ENCODE measurements at regions not wholly inside any gene's neighbourhood (a gene's known extent, or its start where the extent isn't known, plus 50 kb on each side); places are given as distances from the start of the nearest gene placed in this dataset.

DNA sequence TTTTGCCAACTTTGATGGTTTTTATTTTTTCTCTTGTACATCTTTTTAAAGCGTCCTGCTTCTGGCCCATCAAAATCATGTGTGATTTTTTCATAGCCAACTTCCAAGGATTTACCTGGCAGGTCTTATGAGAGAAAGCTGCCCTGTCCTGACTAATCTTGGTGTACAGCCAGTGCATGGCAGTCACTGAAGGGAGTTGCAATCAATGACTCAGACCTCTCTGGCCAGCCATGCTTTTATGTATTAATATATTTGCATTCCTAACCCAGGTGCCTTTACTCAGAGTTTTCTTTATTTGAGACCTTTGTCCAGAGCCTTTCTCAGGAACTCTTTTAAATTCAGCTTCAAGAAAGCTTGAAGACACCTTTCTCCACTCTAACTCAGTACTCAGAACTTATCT, 691.5 kb upstream of the HTR2C start:
- CTCF ChIA-PET (ENCODE audit: low intra/inter-chr PET ratio, low total read pairs): no interaction called here
- WGBS (ENCODE audit: low lambda C conversion rate): 0% methylated on average over 1 of the region's 1 CpG
- POLR2A ChIA-PET: no interaction called here
- TF ChIP-seq KLF6 (CRISPR knock-in tag; IDR thresholded peaks at IDR 0.05): no peak
- no peak for TF ChIP-seq ZNF430 (CRISPR knock-in tag; IDR thresholded peaks at IDR 0.05)
- TF ChIP-seq, protein P1, sequence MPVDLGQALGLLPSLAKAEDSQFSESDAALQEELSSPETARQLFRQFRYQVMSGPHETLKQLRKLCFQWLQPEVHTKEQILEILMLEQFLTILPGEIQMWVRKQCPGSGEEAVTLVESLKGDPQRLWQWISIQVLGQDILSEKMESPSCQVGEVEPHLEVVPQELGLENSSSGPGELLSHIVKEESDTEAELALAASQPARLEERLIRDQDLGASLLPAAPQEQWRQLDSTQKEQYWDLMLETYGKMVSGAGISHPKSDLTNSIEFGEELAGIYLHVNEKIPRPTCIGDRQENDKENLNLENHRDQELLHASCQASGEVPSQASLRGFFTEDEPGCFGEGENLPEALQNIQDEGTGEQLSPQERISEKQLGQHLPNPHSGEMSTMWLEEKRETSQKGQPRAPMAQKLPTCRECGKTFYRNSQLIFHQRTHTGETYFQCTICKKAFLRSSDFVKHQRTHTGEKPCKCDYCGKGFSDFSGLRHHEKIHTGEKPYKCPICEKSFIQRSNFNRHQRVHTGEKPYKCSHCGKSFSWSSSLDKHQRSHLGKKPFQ (CRISPR knock-in tag; IDR thresholded peaks at IDR 0.05; ENCODE audit: insufficient replicate concordance): no peak
- TF ChIP-seq ZNF441 (CRISPR knock-in tag; IDR thresholded peaks at IDR 0.05; ENCODE audit: borderline replicate concordance): no peak
- no peak for TF ChIP-seq ZBTB7B (CRISPR knock-in tag; IDR thresholded peaks at IDR 0.05)
- no peak for TF ChIP-seq GMEB2 (CRISPR knock-in tag; IDR thresholded peaks at IDR 0.05; ENCODE audit: low read depth)
- no peak for TF ChIP-seq STAG1 (CRISPR knock-in tag; IDR thresholded peaks at IDR 0.05)
- no peak for TF ChIP-seq ZNF329 (CRISPR knock-in tag; IDR thresholded peaks at IDR 0.05; ENCODE audit: low read depth)
- no peak for TF ChIP-seq MED1 (CRISPR knock-in tag; IDR thresholded peaks at IDR 0.05)
- no peak for TF ChIP-seq KDM4B (CRISPR knock-in tag; IDR thresholded peaks at IDR 0.05)
- no peak for TF ChIP-seq ZBTB38 (CRISPR knock-in tag; IDR thresholded peaks at IDR 0.05)
- ATAC-seq: no peak
- Histone ChIP-seq H3K36me3 (replicated peaks in 1 of 2; ENCODE audit: control insufficient read depth in 1 of 2, insufficient read depth in 2 of 2, low read length in 2 of 2) (no peaks in the 10 kb centered on the region), H3K4me1 (ENCODE audit: insufficient read depth, low read length) (no peaks in the 10 kb centered on the region), H2AFZ (ENCODE audit: low read length) (no peak overlapping the region), H3K27me3 (ENCODE audit: control insufficient read depth in 1 of 2, insufficient read depth in 2 of 2, low read length in 2 of 2) (no peaks in the 10 kb centered on the region; a peak in 1 of 5 replicates), H3K9me3 (ENCODE audit: low read length) (no peaks in the 10 kb centered on the region), H3K9ac (ENCODE audit: insufficient read depth, low read depth, low read length) (no peak overlapping the region), H3K4me2 (ENCODE audit: low read depth, low read length) (no peak overlapping the region), H3K79me2 (ENCODE audit: insufficient read depth, low read length) (no peaks in the 10 kb centered on the region), H4K20me1 (ENCODE audit: insufficient read depth, low read length) (no peaks in the 10 kb centered on the region), H3K27ac (ENCODE audit: extremely low read length, insufficient read depth, low read length) (no peak overlapping the region), H3K4me3 (replicated peaks in 1 of 3; ENCODE audit: insufficient read depth in 1 of 3, low read depth in 2 of 3, low read length in 3 of 3) (no peak overlapping the region)
- intact Hi-C loops (cut with micrococcal nuclease; ENCODE audit: unreplicated experiment): no loop called here
- BruUV-seq (replicated peaks): no TSS peak
- DNase-seq (ENCODE audit: low spot score): no peak
- in situ Hi-C loops (cut with HindIII; ENCODE audit: extremely low pct_ligation_motif_present, low pct_unique_long_range_greater_than_20kb): no loop called here
- no peak for FAIRE-seq
